Fibroblast of lung (primary cell): ENCODE measurements at regions not wholly inside any gene's neighbourhood (a gene's known extent, or its start where the extent isn't known, plus 50 kb on each side); places are given as distances from the start of the nearest gene placed in this dataset.

Experiments used
- DNase-seq, 2 donors: peaks; one replicate each; pipeline versions ENCODE4 v3.0.0 to v3.0.0-alpha.2; 2010; ENCODE audit warnings: low read depth in 2 of 2
- H2AFZ ChIP-seq: 2 replicates; pipeline ENCODE4 v1.5.1; 2012; ENCODE audit warnings: low read length, control low read depth, inconsistent platforms
- H3K27ac ChIP-seq: 2 replicates; pipeline ENCODE4 v1.5.1; 2011; ENCODE audit warnings: low read length, control low read depth; ENCODE audit not compliant: insufficient read depth
- H3K27me3 ChIP-seq: 2 replicates; pipeline ENCODE4 v1.5.1; 2011; ENCODE audit warnings: mild to moderate bottlenecking, low read length; ENCODE audit not compliant: control insufficient read depth, insufficient read depth
- H3K36me3 ChIP-seq: 2 replicates; pipeline ENCODE4 v1.5.1; 2011; ENCODE audit warnings: low read length; ENCODE audit not compliant: control insufficient read depth, insufficient read depth
- H3K4me1 ChIP-seq: 2 replicates; pipeline ENCODE4 v1.5.1; 2011; ENCODE audit warnings: low read length; ENCODE audit not compliant: control insufficient read depth, insufficient read depth; ENCODE audit errors: extremely low read depth
- H3K4me2 ChIP-seq: 2 replicates; pipeline ENCODE4 v1.5.1; 2011; ENCODE audit warnings: low read length, control low read depth; ENCODE audit not compliant: insufficient read depth; ENCODE audit errors: extremely low read depth
- H3K4me3 ChIP-seq, 4 experiments: fragments of 200-600 bp in 1 of 4; sonication (generic) in 1 of 4; replicated peaks in 1 of 4; 2 replicates each; pipeline ENCODE4 v1.5.1; 2011 to 2016; ENCODE audit warnings: low read length in 4 of 4, low read depth in 3 of 4, mild to moderate bottlenecking in 3 of 4, control low read depth in 2 of 4, inconsistent platforms in 1 of 4, mixed read lengths in 1 of 4; ENCODE audit not compliant: insufficient read depth in 1 of 4; ENCODE audit errors: control extremely low read depth in 1 of 4
- H3K79me2 ChIP-seq: 2 replicates; pipeline ENCODE4 v1.5.1; 2012; ENCODE audit warnings: mild to moderate bottlenecking, low read length, inconsistent platforms; ENCODE audit not compliant: control insufficient read depth, insufficient read depth
- H3K9ac ChIP-seq: 2 replicates; pipeline ENCODE4 v1.5.1; 2011; ENCODE audit warnings: mild to moderate bottlenecking, low read length, control low read depth; ENCODE audit not compliant: insufficient read depth
- H3K9me3 ChIP-seq: 2 replicates; pipeline ENCODE4 v1.5.1; 2012; ENCODE audit warnings: low read depth, low read length; ENCODE audit not compliant: control insufficient read depth, insufficient read depth
- H4K20me1 ChIP-seq: 2 replicates; pipeline ENCODE4 v1.5.1; 2011; ENCODE audit warnings: low read length; ENCODE audit not compliant: control insufficient read depth, insufficient read depth; ENCODE audit errors: extremely low read depth
- EZH2 ChIP-seq: IDR thresholded peaks from 2 replicates; pipeline ENCODE4 v1.5.1; 2012; ENCODE audit warnings: low read length, control low read depth, mild to moderate bottlenecking; ENCODE audit errors: missing control alignments
- TF ChIP-seq, protein P1 (sequence below), 2 donors: IDR thresholded peaks in 1 of 2; conservative IDR thresholded peaks in 1 of 2; 1 replicate in 1 of 2; 2 replicates in 1 of 2; pipeline ENCODE4 v1.5.1; 2011 to 2012; ENCODE audit warnings: low read length in 2 of 2, control low read depth in 1 of 2, inconsistent platforms in 1 of 2, low read depth in 1 of 2, mild to moderate bottlenecking in 1 of 2

DNA sequence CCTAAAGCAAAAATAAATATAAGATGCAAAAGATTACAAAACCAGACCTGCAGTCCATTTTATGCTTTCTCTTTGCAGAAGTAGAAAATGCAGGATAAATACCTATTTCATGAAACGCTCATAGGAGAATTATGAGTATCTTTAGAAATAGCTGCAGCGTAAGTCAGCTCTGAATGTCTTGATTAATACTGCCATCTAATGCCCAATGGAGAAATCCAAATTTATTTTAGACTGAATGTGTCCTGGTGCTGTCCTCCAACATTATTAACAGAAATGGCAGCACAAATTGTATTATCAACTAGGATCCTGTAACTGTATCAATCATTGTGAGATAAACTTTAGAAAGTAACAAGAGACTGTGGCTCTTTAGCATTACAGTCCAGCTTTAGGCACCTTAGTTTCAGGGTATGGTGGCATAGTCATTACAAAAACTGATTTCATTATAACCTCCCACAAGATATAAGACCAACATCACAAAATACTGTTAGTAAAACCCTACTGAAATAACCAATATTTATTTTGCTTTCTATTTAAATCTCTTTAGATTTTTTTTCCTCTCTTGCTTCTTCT is 162.1 kb upstream of the MIR17HG start:
- no peak for TF ChIP-seq EZH2
- TF ChIP-seq, protein P1, sequence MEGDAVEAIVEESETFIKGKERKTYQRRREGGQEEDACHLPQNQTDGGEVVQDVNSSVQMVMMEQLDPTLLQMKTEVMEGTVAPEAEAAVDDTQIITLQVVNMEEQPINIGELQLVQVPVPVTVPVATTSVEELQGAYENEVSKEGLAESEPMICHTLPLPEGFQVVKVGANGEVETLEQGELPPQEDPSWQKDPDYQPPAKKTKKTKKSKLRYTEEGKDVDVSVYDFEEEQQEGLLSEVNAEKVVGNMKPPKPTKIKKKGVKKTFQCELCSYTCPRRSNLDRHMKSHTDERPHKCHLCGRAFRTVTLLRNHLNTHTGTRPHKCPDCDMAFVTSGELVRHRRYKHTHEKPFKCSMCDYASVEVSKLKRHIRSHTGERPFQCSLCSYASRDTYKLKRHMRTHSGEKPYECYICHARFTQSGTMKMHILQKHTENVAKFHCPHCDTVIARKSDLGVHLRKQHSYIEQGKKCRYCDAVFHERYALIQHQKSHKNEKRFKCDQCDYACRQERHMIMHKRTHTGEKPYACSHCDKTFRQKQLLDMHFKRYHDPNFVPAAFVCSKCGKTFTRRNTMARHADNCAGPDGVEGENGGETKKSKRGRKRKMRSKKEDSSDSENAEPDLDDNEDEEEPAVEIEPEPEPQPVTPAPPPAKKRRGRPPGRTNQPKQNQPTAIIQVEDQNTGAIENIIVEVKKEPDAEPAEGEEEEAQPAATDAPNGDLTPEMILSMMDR (conservative IDR thresholded peaks at IDR 0.05 in 1 of 2, IDR thresholded peaks at IDR 0.05 in 1 of 2; ENCODE audit: low read depth in 1 of 2, low read length in 2 of 2): peak in 1 of 2 donors; percentile 34
- H3K4me3 ChIP-seq: no peak overlapping the region
- no peaks in the 10 kb centered on the region for H3K36me3 ChIP-seq
- no peaks in the 10 kb centered on the region for H3K27me3 ChIP-seq
- no peak overlapping the region for H3K9ac ChIP-seq
- DNase-seq: peak; percentile 23 to 57
- no peaks in the 10 kb centered on the region for H3K9me3 ChIP-seq
- H4K20me1 ChIP-seq: no peaks in the 10 kb centered on the region
- H3K79me2 ChIP-seq: no peaks in the 10 kb centered on the region
- H3K4me1 ChIP-seq: no peaks in the 10 kb centered on the region
- H3K27ac ChIP-seq: no peak overlapping the region
- no peak overlapping the region for H2AFZ ChIP-seq
- H3K4me2 ChIP-seq: no peak overlapping the region

DNA sequence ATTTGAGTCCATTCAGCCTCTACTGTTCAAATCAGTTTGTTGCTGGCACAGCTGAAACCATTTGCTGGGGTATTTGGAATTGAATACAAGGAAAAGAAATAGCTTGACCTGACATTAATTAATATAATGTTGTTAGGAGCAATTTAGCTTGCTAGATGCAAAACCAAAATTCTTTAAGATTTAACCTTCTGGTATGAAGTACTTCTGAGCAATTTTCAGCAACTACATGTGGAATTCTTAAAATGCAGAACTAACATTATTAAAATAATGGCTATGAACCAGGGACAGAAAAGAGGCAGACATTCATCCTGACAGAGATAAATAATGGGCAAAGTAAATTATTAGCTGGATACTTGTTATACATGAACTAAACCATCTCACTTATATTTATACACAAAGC is 160.0 kb upstream of the MIR17HG start:
- Histone ChIP-seq H3K36me3 (no peaks in the 10 kb centered on the region), H3K4me3 (no peak overlapping the region)
- TF ChIP-seq EZH2: no peak
- TF ChIP-seq, protein P1 (conservative IDR thresholded peaks at IDR 0.05 in 1 of 2, IDR thresholded peaks at IDR 0.05 in 1 of 2; ENCODE audit: low read depth in 1 of 2, low read length in 2 of 2): no peak

DNA sequence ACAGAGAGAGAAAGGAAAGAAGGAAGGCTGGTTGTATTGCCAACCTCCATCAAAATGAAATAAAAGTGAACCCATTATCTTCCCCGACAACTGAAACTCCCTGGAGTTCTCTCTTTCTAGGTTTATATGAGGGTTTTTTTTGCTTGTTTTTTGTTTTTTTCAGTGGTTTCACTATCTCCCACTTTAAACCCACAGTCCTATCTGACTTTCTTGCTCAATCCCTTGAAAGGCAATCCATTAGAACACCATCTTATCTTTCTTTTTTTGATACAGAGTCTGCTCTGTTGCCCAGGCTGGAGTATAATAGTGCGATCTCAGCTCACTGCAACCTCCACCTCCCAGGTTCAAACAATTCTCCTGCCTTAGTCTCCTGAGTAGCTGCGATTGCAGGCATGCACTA is 158.0 kb upstream of the MIR17HG start:
- Histone ChIP-seq H3K79me2 (no peaks in the 10 kb centered on the region), H3K4me3 (no peak overlapping the region), H4K20me1 (no peaks in the 10 kb centered on the region), H3K9ac (no peak overlapping the region), H3K4me1 (no peaks in the 10 kb centered on the region), H3K27ac (no peak overlapping the region), H3K27me3 (no peaks in the 10 kb centered on the region), H3K36me3 (no peaks in the 10 kb centered on the region), H3K4me2 (no peak overlapping the region), H2AFZ (no peak overlapping the region), H3K9me3 (no peaks in the 10 kb centered on the region)
- TF ChIP-seq, protein P1 (conservative IDR thresholded peaks at IDR 0.05 in 1 of 2, IDR thresholded peaks at IDR 0.05 in 1 of 2; ENCODE audit: low read depth in 1 of 2, low read length in 2 of 2): no peak
- no peak for DNase-seq

More for the DNA sequence above, 160.0 kb upstream of the MIR17HG start:
- no peak overlapping the region for H3K4me2 ChIP-seq
- no peak for DNase-seq
- H3K9me3 ChIP-seq: no peaks in the 10 kb centered on the region
- H2AFZ ChIP-seq: no peak overlapping the region
- no peaks in the 10 kb centered on the region for H3K27me3 ChIP-seq
- no peak overlapping the region for H3K27ac ChIP-seq
- H4K20me1 ChIP-seq: no peaks in the 10 kb centered on the region
- H3K79me2 ChIP-seq: no peaks in the 10 kb centered on the region
- H3K4me1 ChIP-seq: no peaks in the 10 kb centered on the region
- no peak overlapping the region for H3K9ac ChIP-seq
